22Rv1 (cell line): ENCODE measurements at regions not wholly inside any gene's neighbourhood (a gene's known extent, or its start where the extent isn't known, plus 50 kb on each side); places are given as distances from the start of the nearest gene placed in this dataset.

Source experiments
- CTCF ChIP-seq: fragments of 450-650 bp; IDR thresholded peaks from 2 replicates; pipeline ENCODE4 v1.5.1; 2017; ENCODE audit warnings: mild to moderate bottlenecking
- ZFX ChIP-seq: fragments of 450-650 bp; IDR thresholded peaks from 2 replicates; pipeline ENCODE4 v1.6.1; 2017; ENCODE audit warnings: antibody characterized with exemption, borderline replicate concordance

- TF ChIP-seq CTCF (no peak), ZFX (no peak)
These were observed 213.8 kb upstream of the PCDH9 start for GRCh38 chr13:67443923-67444322.
